BLaER1 (cell line): ENCODE measurements at regions not wholly inside any gene's neighbourhood (a gene's known extent, or its start where the extent isn't known, plus 50 kb on each side); places are given as distances from the start of the nearest gene placed in this dataset.
"Not testable (repeated sequence)": the region's sequence is repeated elsewhere in the genome, so short reads cannot be mapped to it uniquely, and the experiment has no call there.

Experiments
- H3K27ac ChIP-seq: shearing (Covaris generic); formaldehyde crosslinking; 2 replicates; pipeline ENCODE4 v1.8.1; 2022
- H3K27me3 ChIP-seq: shearing (Covaris generic); formaldehyde crosslinking; 2 replicates; pipeline ENCODE4 v1.8.1; 2022
- H3K36me3 ChIP-seq: shearing (Covaris generic); formaldehyde crosslinking; 2 replicates; pipeline ENCODE4 v1.8.1; 2022
- H3K4me1 ChIP-seq: shearing (Covaris generic); formaldehyde crosslinking; 2 replicates; pipeline ENCODE4 v1.8.1; 2022
- H3K4me2 ChIP-seq: shearing (Covaris generic); formaldehyde crosslinking; 2 replicates; pipeline ENCODE4 v1.8.1; 2022
- H3K4me3 ChIP-seq: shearing (Covaris generic); formaldehyde crosslinking; 2 replicates; pipeline ENCODE4 v1.8.1; 2022
- H3K9ac ChIP-seq: shearing (Covaris generic); formaldehyde crosslinking; 2 replicates; pipeline ENCODE4 v1.8.1; 2022
- H3K9me3 ChIP-seq: shearing (Covaris generic); formaldehyde crosslinking; 2 replicates; pipeline ENCODE4 v1.8.1; 2022
- H4K20me1 ChIP-seq: shearing (Covaris generic); formaldehyde crosslinking; 2 replicates; pipeline ENCODE4 v1.8.1; 2022
- Cebpa-rat ChIP-seq: shearing (Covaris generic); IDR thresholded peaks from 2 replicates; pipeline ENCODE4 v1.8.1; 2022

GRCh38 chr14:41489315-41489972 is 117.2 kb upstream of the LRFN5 start:
- no peaks in the 10 kb centered on the region for H3K27me3 ChIP-seq
- H3K4me1 ChIP-seq, result no peaks in the 10 kb centered on the region
- no peak for TF ChIP-seq Cebpa-rat
- H3K36me3 ChIP-seq, result no peaks in the 10 kb centered on the region
- no peak overlapping the region for H3K9ac ChIP-seq
- no peaks in the 10 kb centered on the region for H4K20me1 ChIP-seq
- no peak overlapping the region for H3K4me3 ChIP-seq
- no peak overlapping the region for H3K27ac ChIP-seq
- H3K9me3 ChIP-seq, result no peaks in the 10 kb centered on the region
- no peak overlapping the region for H3K4me2 ChIP-seq

DNA sequence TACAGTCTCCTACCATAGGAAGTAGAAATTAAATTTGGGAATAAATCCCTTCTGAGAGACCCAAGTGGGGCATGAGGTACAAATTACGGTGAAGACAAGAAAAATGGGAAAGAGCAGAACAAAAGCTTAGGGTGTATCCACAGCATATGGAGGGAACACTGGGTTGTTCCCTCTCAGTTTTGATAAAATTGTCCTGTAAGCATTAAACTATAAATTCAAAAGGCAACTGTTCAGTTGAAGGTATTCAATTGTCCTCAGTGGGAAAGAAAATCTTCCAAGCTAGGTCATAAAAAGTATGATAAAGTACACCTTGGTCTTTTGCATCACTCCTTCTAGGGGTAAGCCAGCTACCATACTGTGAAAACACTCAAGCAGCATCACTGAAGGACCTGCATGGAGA is 118.3 kb upstream of the LRFN5 start:
- H3K27me3 ChIP-seq, result no peaks in the 10 kb centered on the region
- H3K4me3 ChIP-seq, result no peak overlapping the region
- H3K9ac ChIP-seq, result no peak overlapping the region
- H3K4me1 ChIP-seq, result no peaks in the 10 kb centered on the region
- no peak overlapping the region for H3K4me2 ChIP-seq
- no peak overlapping the region for H3K27ac ChIP-seq
- H4K20me1 ChIP-seq, result no peaks in the 10 kb centered on the region
- no peaks in the 10 kb centered on the region for H3K36me3 ChIP-seq
- TF ChIP-seq Cebpa-rat, result no peak
- no peaks in the 10 kb centered on the region for H3K9me3 ChIP-seq

DNA sequence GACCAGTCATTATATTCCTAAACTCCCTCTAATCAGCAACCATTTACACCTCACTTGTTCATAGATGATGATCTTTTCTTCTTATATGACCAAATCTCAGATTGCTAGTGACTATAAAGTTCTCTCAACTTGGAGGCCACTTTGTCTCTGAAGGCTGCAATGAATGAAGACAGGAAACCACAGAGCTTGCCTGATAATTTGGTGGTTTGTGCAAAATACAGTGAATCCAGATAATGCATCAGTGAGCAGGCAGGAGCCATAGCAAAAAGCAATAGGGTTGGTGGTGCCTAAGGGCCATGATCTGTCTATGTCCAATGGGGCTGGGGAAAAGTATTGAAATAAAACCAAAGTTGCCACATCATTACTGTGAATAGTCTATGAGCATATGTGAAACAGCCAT is 123.8 kb upstream of the LRFN5 start:
- no peaks in the 10 kb centered on the region for H3K27me3 ChIP-seq
- H3K36me3 ChIP-seq, result no peaks in the 10 kb centered on the region
- peaks cover 11% of the 10 kb centered on the region for H3K4me1 ChIP-seq
- peak overlapping the region; percentile 37 for H3K4me2 ChIP-seq
- no peak overlapping the region for H3K9ac ChIP-seq
- no peak overlapping the region for H3K27ac ChIP-seq
- H3K9me3 ChIP-seq, result no peaks in the 10 kb centered on the region
- TF ChIP-seq Cebpa-rat, result no peak
- no peak overlapping the region for H3K4me3 ChIP-seq
- no peaks in the 10 kb centered on the region for H4K20me1 ChIP-seq

DNA sequence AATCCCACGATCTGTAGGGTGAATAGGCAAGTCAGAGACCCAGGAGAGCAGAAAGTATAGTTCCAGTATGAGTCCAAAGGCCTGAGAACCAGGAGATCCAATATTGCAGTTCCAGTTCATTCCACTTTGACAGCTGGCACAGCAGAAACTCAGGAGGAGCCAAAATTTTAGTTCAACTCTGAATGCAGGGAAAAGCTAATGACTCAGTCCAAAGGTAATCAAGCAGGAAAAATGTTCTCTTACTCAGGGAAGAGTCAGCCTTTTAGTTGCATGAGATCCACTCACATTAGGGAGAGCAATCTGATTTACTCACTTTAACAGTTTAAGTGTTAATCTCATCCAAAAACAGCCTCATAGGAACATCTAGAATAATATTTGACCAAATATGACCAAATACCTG is 130.2 kb upstream of the LRFN5 start:
- Histone ChIP-seq H3K27me3 (no peaks in the 10 kb centered on the region), H3K4me2 (no peak overlapping the region), H3K4me1 (no peaks in the 10 kb centered on the region), H3K36me3 (no peaks in the 10 kb centered on the region), H3K27ac (no peak overlapping the region), H4K20me1 (no peaks in the 10 kb centered on the region), H3K9ac (no peak overlapping the region), H3K9me3 (no peaks in the 10 kb centered on the region), H3K4me3 (no peak overlapping the region)
- no peak for TF ChIP-seq Cebpa-rat

DNA sequence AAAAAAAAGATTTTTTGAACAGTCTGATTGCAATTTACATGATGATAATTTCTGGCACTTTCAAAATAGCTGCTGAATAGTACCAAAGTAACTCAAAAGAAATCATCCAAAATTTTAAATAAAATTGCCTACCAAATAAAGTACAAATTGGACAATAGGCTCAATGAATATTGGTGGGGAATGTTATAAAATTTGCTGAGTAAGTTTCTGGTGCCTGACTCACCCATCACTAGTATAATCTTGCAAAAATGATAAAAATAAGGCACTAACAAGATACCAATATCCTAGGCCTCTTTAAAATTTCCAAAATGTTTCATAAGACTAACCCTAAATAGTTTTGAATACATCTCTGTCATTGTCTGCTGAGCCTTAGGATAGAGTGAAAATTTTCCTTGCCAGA is 145.3 kb upstream of the LRFN5 start:
- no peak overlapping the region for H3K27ac ChIP-seq
- H3K4me2 ChIP-seq, result no peak overlapping the region
- H3K36me3 ChIP-seq, result no peaks in the 10 kb centered on the region
- H3K4me3 ChIP-seq, result no peak overlapping the region
- no peaks in the 10 kb centered on the region for H3K4me1 ChIP-seq
- TF ChIP-seq Cebpa-rat, result no peak
- H3K9me3 ChIP-seq, result no peaks in the 10 kb centered on the region
- H3K9ac ChIP-seq, result no peak overlapping the region
- H3K27me3 ChIP-seq, result no peaks in the 10 kb centered on the region
- H4K20me1 ChIP-seq, result no peaks in the 10 kb centered on the region

GRCh38 chr14:41457393-41457792 is 149.3 kb upstream of the LRFN5 start:
- no peak overlapping the region for H3K27ac ChIP-seq
- H3K9ac ChIP-seq, result no peak overlapping the region
- no peaks in the 10 kb centered on the region for H3K9me3 ChIP-seq
- no peak for TF ChIP-seq Cebpa-rat
- no peaks in the 10 kb centered on the region for H3K27me3 ChIP-seq
- no peak overlapping the region for H3K4me2 ChIP-seq
- no peak overlapping the region for H3K4me3 ChIP-seq
- H3K4me1 ChIP-seq, result no peaks in the 10 kb centered on the region
- no peaks in the 10 kb centered on the region for H4K20me1 ChIP-seq
- H3K36me3 ChIP-seq, result no peaks in the 10 kb centered on the region

DNA sequence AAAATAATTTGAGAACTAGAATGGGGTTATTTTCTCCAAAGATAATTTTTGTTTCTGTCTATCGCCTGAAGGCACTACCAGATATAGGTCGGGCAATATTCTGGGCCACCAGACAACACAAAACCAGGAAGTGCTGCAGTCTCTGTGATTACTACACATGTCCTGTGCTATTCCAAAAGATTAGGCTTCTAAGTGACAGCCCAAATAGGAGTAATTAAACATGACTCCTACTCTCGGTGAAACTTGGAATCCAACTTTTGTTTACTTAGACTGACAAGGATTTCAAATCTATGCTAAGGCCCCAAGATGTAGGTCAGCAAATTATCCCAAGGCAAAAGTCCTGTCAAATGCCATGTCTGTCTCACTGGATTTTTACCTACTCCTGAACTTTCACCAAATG is 157.6 kb upstream of the LRFN5 start:
- Histone ChIP-seq H3K27ac (no peak overlapping the region), H3K4me2 (no peak overlapping the region), H3K4me3 (no peak overlapping the region), H3K4me1 (no peaks in the 10 kb centered on the region), H3K27me3 (no peaks in the 10 kb centered on the region), H3K36me3 (no peaks in the 10 kb centered on the region), H3K9me3 (no peaks in the 10 kb centered on the region), H3K9ac (no peak overlapping the region), H4K20me1 (no peaks in the 10 kb centered on the region)
- no peak for TF ChIP-seq Cebpa-rat

DNA sequence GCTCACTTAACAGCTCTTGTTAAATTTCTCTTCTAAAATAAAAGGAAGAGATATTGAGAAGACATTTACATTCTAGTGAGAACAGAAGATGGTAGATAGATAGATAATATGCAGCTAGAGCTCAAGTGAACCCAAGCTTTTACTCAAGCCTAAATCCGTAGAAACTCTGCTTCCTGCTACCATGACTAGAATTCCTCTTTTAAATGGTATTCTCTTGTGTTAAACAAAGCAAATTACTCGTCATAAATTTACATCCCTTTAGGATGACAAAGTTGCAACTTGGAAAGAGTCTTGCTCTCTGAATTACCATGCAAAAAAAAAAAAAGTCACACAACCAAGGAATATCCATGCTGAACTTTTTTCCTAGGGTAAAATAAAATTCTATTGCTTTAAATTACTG is 160.7 kb upstream of the LRFN5 start:
- H3K9ac ChIP-seq, result no peak overlapping the region
- H4K20me1 ChIP-seq, result no peaks in the 10 kb centered on the region
- TF ChIP-seq Cebpa-rat, result no peak
- H3K4me2 ChIP-seq, result no peak overlapping the region
- no peaks in the 10 kb centered on the region for H3K36me3 ChIP-seq
- no peaks in the 10 kb centered on the region for H3K27me3 ChIP-seq
- H3K9me3 ChIP-seq, result no peaks in the 10 kb centered on the region
- H3K27ac ChIP-seq, result no peak overlapping the region
- no peaks in the 10 kb centered on the region for H3K4me1 ChIP-seq
- no peak overlapping the region for H3K4me3 ChIP-seq

DNA sequence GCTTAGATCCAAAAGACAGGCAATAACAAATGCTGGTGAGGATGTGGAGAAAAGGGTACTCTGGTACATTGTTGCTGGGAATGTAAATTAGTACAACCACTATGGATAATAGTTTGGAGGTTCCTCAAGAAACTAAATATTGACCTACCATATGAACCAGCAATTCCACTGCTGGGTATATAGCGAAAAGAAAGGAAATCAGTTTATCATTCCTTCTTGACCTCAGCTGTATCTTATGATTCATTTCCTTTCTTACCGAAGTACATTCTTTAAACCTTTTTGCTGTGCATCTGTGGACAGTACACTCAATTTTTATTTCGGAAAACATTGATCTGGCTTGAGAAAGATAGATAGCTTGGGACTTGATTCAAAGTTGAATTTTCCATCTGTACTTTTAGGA is 183.2 kb upstream of the LRFN5 start:
- H3K4me3 ChIP-seq, result no peak overlapping the region
- no peak for TF ChIP-seq Cebpa-rat
- no peak overlapping the region for H3K27ac ChIP-seq
- no peaks in the 10 kb centered on the region for H4K20me1 ChIP-seq
- H3K36me3 ChIP-seq, result no peaks in the 10 kb centered on the region
- H3K4me2 ChIP-seq, result no peak overlapping the region
- H3K27me3 ChIP-seq, result no peaks in the 10 kb centered on the region
- H3K4me1 ChIP-seq, result no peaks in the 10 kb centered on the region
- no peak overlapping the region for H3K9ac ChIP-seq
- H3K9me3 ChIP-seq, result no peaks in the 10 kb centered on the region

DNA sequence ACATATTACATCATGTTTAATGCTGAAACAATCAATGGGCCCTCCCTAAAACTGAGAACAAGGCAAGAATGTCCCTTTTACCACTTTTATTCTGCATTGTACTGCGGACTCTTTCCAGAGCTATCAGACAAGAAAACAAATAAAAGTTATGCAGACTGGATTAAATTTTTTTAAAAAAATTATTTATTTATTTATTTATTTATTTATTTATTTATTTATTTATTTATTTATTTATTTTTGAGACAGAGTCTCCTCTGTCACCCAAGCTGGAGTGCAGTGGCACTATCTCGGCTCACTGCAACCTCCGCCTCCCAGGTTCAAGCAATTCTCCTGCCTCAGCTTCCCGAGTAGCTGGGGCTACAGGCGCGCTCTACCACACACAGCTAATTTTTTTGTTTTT is 185.4 kb upstream of the LRFN5 start:
- H3K36me3 ChIP-seq, H3K27me3 ChIP-seq, H4K20me1 ChIP-seq, H3K4me3 ChIP-seq, H3K4me2 ChIP-seq, H3K27ac ChIP-seq, H3K9me3 ChIP-seq, H3K4me1 ChIP-seq, H3K9ac ChIP-seq: not testable (repeated sequence)

DNA sequence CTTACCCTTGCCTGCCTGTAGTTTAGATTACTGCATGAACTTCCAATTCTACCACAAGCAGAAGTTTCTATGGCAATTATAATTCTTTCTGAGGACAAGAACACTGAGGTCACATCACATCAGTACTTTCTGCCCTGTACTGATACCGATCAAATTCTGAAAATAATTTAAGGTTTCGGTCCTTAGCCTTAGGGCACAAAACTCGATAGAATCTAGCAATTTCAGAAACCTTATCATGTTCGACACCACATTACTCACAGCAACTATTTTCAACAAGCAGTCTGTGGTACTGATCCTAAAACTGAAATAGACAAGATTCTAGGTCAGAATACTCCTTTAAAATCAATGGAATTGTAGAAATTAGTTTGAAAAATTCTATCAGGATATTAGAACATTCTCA is 187.0 kb upstream of the LRFN5 start:
- H3K36me3 ChIP-seq, result no peaks in the 10 kb centered on the region
- no peaks in the 10 kb centered on the region for H3K27me3 ChIP-seq
- H3K4me1 ChIP-seq, result no peaks in the 10 kb centered on the region
- no peak overlapping the region for H3K4me2 ChIP-seq
- H3K9me3 ChIP-seq, result no peaks in the 10 kb centered on the region
- no peaks in the 10 kb centered on the region for H4K20me1 ChIP-seq
- no peak for TF ChIP-seq Cebpa-rat
- no peak overlapping the region for H3K27ac ChIP-seq
- no peak overlapping the region for H3K4me3 ChIP-seq
- no peak overlapping the region for H3K9ac ChIP-seq
